Osteoblast (primary cell): ENCODE measurements at regions not wholly inside any gene's neighbourhood (a gene's known extent, or its start where the extent isn't known, plus 50 kb on each side); places are given as distances from the start of the nearest gene placed in this dataset.

Source experiments
- DNase-seq: peaks from one replicate; pipeline ENCODE4 v3.0.0; 2011; ENCODE audit warnings: low spot score, mixed read lengths; ENCODE audit not compliant: insufficient read length; ENCODE audit errors: missing footprints
- H2AFZ ChIP-seq: 2 replicates; pipeline ENCODE4 v1.6.0; 2011; ENCODE audit warnings: mild to moderate bottlenecking, low read length
- H3K27ac ChIP-seq: 2 replicates; pipeline ENCODE4 v1.5.1; 2011; ENCODE audit warnings: mild to moderate bottlenecking, low read depth, low read length, moderate library complexity
- H3K27me3 ChIP-seq: 2 replicates; pipeline ENCODE4 v1.6.0; 2012; ENCODE audit warnings: mild to moderate bottlenecking, control low read depth, inconsistent platforms, low read length, moderate library complexity; ENCODE audit not compliant: insufficient read depth
- H3K36me3 ChIP-seq: 2 replicates; pipeline ENCODE4 v1.5.1; 2011; ENCODE audit warnings: mild to moderate bottlenecking, low read length, control low read depth, moderate library complexity; ENCODE audit not compliant: insufficient read depth
- H3K4me1 ChIP-seq: 2 replicates; pipeline ENCODE4 v1.5.1; 2011; ENCODE audit warnings: mild to moderate bottlenecking, low read length, control low read depth, moderate library complexity; ENCODE audit not compliant: insufficient read depth
- H3K4me2 ChIP-seq: 2 replicates; pipeline ENCODE4 v1.6.0; 2011; ENCODE audit warnings: mild to moderate bottlenecking, low read length; ENCODE audit not compliant: insufficient read depth
- H3K4me3 ChIP-seq: fragments of 200-600 bp; sonication (generic); 3 replicates; pipeline ENCODE4 v1.5.1; 2012; ENCODE audit warnings: mild to moderate bottlenecking, low read length, inconsistent platforms; ENCODE audit not compliant: insufficient read depth
- H3K79me2 ChIP-seq: 2 replicates; pipeline ENCODE4 v1.6.0; 2012; ENCODE audit warnings: mild to moderate bottlenecking, low read length, control low read depth, inconsistent platforms; ENCODE audit not compliant: insufficient read depth
- H3K9me3 ChIP-seq: 2 replicates; pipeline ENCODE4 v1.5.1; 2011; ENCODE audit warnings: low read depth, low read length, control low read depth
- H4K20me1 ChIP-seq: 2 replicates; pipeline ENCODE4 v1.6.0; 2012; ENCODE audit warnings: mild to moderate bottlenecking, low read length, control low read depth; ENCODE audit not compliant: insufficient read depth
- TF ChIP-seq, protein P1 (sequence below): IDR thresholded peaks from 2 replicates; pipeline ENCODE4 v1.5.1; 2011; ENCODE audit warnings: mild to moderate bottlenecking, low read depth, low read length, moderate library complexity; ENCODE audit errors: extremely low read depth

- TF ChIP-seq, protein P1, sequence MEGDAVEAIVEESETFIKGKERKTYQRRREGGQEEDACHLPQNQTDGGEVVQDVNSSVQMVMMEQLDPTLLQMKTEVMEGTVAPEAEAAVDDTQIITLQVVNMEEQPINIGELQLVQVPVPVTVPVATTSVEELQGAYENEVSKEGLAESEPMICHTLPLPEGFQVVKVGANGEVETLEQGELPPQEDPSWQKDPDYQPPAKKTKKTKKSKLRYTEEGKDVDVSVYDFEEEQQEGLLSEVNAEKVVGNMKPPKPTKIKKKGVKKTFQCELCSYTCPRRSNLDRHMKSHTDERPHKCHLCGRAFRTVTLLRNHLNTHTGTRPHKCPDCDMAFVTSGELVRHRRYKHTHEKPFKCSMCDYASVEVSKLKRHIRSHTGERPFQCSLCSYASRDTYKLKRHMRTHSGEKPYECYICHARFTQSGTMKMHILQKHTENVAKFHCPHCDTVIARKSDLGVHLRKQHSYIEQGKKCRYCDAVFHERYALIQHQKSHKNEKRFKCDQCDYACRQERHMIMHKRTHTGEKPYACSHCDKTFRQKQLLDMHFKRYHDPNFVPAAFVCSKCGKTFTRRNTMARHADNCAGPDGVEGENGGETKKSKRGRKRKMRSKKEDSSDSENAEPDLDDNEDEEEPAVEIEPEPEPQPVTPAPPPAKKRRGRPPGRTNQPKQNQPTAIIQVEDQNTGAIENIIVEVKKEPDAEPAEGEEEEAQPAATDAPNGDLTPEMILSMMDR: no peak
Observed at GRCh38 chr13:44072536-44072935, 192.8 kb downstream of the LACC1 start.

GRCh38 chr13:44074611-44075010 is 194.9 kb downstream of the LACC1 start:
- Histone ChIP-seq H3K4me1 (no peaks in the 10 kb centered on the region), H3K4me2 (no peak overlapping the region), H3K9me3 (no peaks in the 10 kb centered on the region), H4K20me1 (no peaks in the 10 kb centered on the region), H2AFZ (no peak overlapping the region), H3K27ac (no peak overlapping the region), H3K36me3 (no peaks in the 10 kb centered on the region), H3K79me2 (no peaks in the 10 kb centered on the region), H3K4me3 (no peak overlapping the region), H3K27me3 (no peaks in the 10 kb centered on the region)
- no peak for DNase-seq
- TF ChIP-seq, protein P1: no peak

More at GRCh38 chr13:44072536-44072935, 192.8 kb downstream of the LACC1 start:
- Histone ChIP-seq H3K27ac (no peak overlapping the region), H3K27me3 (no peaks in the 10 kb centered on the region), H3K79me2 (no peaks in the 10 kb centered on the region), H3K9me3 (no peaks in the 10 kb centered on the region), H4K20me1 (no peaks in the 10 kb centered on the region), H2AFZ (no peak overlapping the region), H3K36me3 (no peaks in the 10 kb centered on the region), H3K4me1 (peaks cover 13% of the 10 kb centered on the region), H3K4me3 (no peak overlapping the region), H3K4me2 (no peak overlapping the region)
- no peak for DNase-seq

DNA sequence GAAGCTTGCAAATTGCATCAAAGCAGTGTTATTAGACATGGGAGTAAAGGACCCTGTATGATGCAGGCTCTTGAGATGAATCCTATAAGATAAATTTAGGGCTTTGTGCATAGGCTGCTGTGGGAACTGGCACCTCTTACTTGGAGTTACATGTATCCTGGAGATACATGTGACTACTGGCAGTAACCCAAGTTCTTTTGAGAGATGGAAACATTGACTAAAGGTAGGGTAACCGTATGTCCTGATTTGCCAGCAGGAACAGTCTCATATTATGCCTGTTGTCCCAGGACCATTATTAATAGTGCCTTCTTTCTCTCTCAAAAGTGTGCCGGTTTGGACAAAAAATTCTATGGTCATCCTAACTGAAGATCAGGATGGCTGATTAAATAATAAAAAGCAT is 195.4 kb downstream of the LACC1 start:
- no peak overlapping the region for H2AFZ ChIP-seq
- no peaks in the 10 kb centered on the region for H3K9me3 ChIP-seq
- H3K27me3 ChIP-seq: no peaks in the 10 kb centered on the region
- no peaks in the 10 kb centered on the region for H3K4me1 ChIP-seq
- no peaks in the 10 kb centered on the region for H4K20me1 ChIP-seq
- no peak overlapping the region for H3K4me3 ChIP-seq
- no peak overlapping the region for H3K4me2 ChIP-seq
- no peak overlapping the region for H3K27ac ChIP-seq
- no peaks in the 10 kb centered on the region for H3K79me2 ChIP-seq
- no peak for DNase-seq
- no peaks in the 10 kb centered on the region for H3K36me3 ChIP-seq
- TF ChIP-seq, protein P1: no peak

DNA sequence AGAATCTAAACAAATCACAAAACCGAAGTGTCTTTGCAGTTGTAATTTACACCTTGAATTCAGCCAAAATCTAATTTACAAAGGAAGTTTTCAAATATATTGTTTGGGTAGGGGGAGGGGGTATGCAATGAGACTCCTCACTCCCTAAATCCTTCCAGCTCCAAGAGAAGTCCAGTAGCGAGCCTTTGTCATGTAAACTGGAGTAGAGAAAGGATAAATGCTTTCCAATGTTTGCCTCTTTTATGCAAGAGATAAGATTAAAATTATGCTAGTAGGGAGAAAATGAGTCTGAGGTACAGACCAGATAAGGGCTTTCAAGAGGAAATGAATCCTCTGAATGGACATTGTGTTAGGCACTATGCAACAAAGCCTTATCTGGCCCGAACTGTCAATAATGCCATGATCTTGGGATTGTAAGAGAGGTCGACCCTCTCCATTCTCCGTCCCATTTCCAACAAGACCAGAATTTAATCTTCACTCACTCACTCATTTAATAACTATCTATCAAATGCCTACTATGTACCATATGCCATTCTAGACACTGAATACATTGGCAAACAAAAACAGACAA is 199.2 kb downstream of the LACC1 start:
- Histone ChIP-seq H3K9me3 (no peaks in the 10 kb centered on the region), H3K79me2 (no peaks in the 10 kb centered on the region), H3K27ac (no peak overlapping the region), H2AFZ (no peak overlapping the region), H4K20me1 (no peaks in the 10 kb centered on the region), H3K36me3 (no peaks in the 10 kb centered on the region), H3K4me1 (no peaks in the 10 kb centered on the region), H3K27me3 (no peaks in the 10 kb centered on the region), H3K4me2 (no peak overlapping the region), H3K4me3 (no peak overlapping the region)
- DNase-seq: no peak
- TF ChIP-seq, protein P1: no peak
